H1 (cell line): ENCODE measurements at regions not wholly inside any gene's neighbourhood (a gene's known extent, or its start where the extent isn't known, plus 50 kb on each side); places are given as distances from the start of the nearest gene placed in this dataset.

ENCODE experiments used
- CTCF ChIA-PET: fragments of 300-600 bp; sonication (Branson Sonifier 250); formaldehyde crosslinking; loops from one replicate; lab custom pipeline; 2021; ENCODE audit not compliant: partially characterized antibody; lab: Charles Lee
- POLR2A ChIA-PET: fragments of 300-600 bp; sonication (Branson Sonifier 250); formaldehyde crosslinking; loops from one replicate; lab custom pipeline; 2021; ENCODE audit warnings: inconsistent platforms; ENCODE audit not compliant: partially characterized antibody; lab: Charles Lee
- DNase-seq, 2 experiments: peaks; one replicate each; pipeline versions ENCODE4 v3.0.0 to v3.0.0-alpha.2; 2010 to 2022; ENCODE audit warnings: low spot score in 2 of 2, low read depth in 1 of 2, mixed read lengths in 1 of 2
- FAIRE-seq: peaks from 2 replicates; lab custom pipeline; 2011; peaks lifted over from hg19 to GRCh38; lab: Jason Lieb, UNC
- H2AFZ ChIP-seq: 2 replicates; pipeline ENCODE4 v1.8.1; 2012; ENCODE audit warnings: low read length, inconsistent platforms
- H2AK5ac ChIP-seq: 2 replicates; pipeline ENCODE4 v1.6.1; 2013; ENCODE audit warnings: low read depth, low read length
- H2BK120ac ChIP-seq: replicated peaks from 2 replicates; pipeline ENCODE3; 2013; ENCODE audit warnings: low read depth, low read length, inconsistent platforms
- H2BK12ac ChIP-seq: 2 replicates; pipeline ENCODE4 v1.6.1; 2013; ENCODE audit warnings: low read depth, low read length
- H2BK15ac ChIP-seq: 2 replicates; pipeline ENCODE4 v1.6.1; 2013; ENCODE audit warnings: low read length
- H2BK20ac ChIP-seq: 2 replicates; pipeline ENCODE4 v1.6.1; 2013; ENCODE audit warnings: low read length
- H2BK5ac ChIP-seq: 2 replicates; pipeline ENCODE4 v1.6.1; 2013; ENCODE audit warnings: low read depth, low read length
- H3K14ac ChIP-seq: 2 replicates; pipeline ENCODE4 v1.6.1; 2013; ENCODE audit warnings: inconsistent platforms; ENCODE audit not compliant: insufficient read length
- H3K18ac ChIP-seq: 2 replicates; pipeline ENCODE4 v1.6.1; 2013; ENCODE audit warnings: low read length; ENCODE audit errors: extremely low read depth
- H3K23ac ChIP-seq: 2 replicates; pipeline ENCODE4 v1.6.1; 2013; ENCODE audit warnings: inconsistent platforms; ENCODE audit not compliant: insufficient read length
- H3K23me2 ChIP-seq: 2 replicates; pipeline ENCODE4 v1.6.1; 2013; ENCODE audit warnings: low read depth, low read length
- H3K27ac ChIP-seq: 2 replicates; pipeline ENCODE4 v1.6.1; 2011; ENCODE audit warnings: low read depth, low read length, inconsistent platforms
- H3K27me3 ChIP-seq, 4 experiments: replicated peaks in 1 of 4; 1 replicate in 1 of 4; 2 replicates in 3 of 4; pipeline versions ENCODE4 v1.6.1 to v1.8.1; 2011 to 2013; ENCODE audit warnings: low read length in 3 of 4, mild to moderate bottlenecking in 3 of 4, inconsistent platforms in 2 of 4, mixed read lengths in 2 of 4, moderate library complexity in 1 of 4; ENCODE audit not compliant: control insufficient read depth in 3 of 4, insufficient read depth in 3 of 4; ENCODE audit errors: extremely low read depth in 1 of 4
- H3K36me3 ChIP-seq, 4 experiments: 2 replicates each; pipeline versions ENCODE4 v1.6.1 to v1.8.1; 2011 to 2013; ENCODE audit warnings: mild to moderate bottlenecking in 4 of 4, low read length in 3 of 4, moderate library complexity in 2 of 4, control low read depth in 1 of 4, inconsistent platforms in 1 of 4; ENCODE audit not compliant: insufficient read depth in 4 of 4, control insufficient read depth in 2 of 4
- H3K4ac ChIP-seq: replicated peaks from 2 replicates; pipeline ENCODE3; 2013; ENCODE audit warnings: low read length, low read depth, mixed read lengths, inconsistent platforms; ENCODE audit not compliant: insufficient read length
- H3K4me1 ChIP-seq, 4 experiments: replicated peaks in 1 of 4; 1 replicate in 1 of 4; 2 replicates in 3 of 4; pipeline versions ENCODE4 v1.6.1 to v1.8.1; 2011 to 2013; ENCODE audit warnings: low read length in 3 of 4, inconsistent platforms in 2 of 4, mixed read lengths in 1 of 4; ENCODE audit not compliant: insufficient read depth in 4 of 4, control insufficient read depth in 3 of 4
- H3K4me2 ChIP-seq, 2 experiments: 2 replicates each; pipeline versions ENCODE4 v1.6.1 to v1.8.1; 2011 to 2013; ENCODE audit warnings: low read depth in 2 of 2, low read length in 2 of 2, control low read depth in 1 of 2, inconsistent platforms in 1 of 2, mild to moderate bottlenecking in 1 of 2; ENCODE audit not compliant: insufficient read depth in 1 of 2
- H3K4me3 ChIP-seq, 4 experiments: fragments of 200-600, 300-600 bp in 1 of 4; sonication (generic), shearing (Covaris generic), sonication (Bioruptor Twin) in 1 of 4; 2 replicates each; pipeline versions ENCODE4 v1.5.1 to v1.8.1; 2011 to 2016; ENCODE audit warnings: low read length in 4 of 4, low read depth in 3 of 4, control low read depth in 2 of 4, inconsistent platforms in 2 of 4, mild to moderate bottlenecking in 2 of 4, mixed read lengths in 1 of 4, moderate library complexity in 1 of 4; ENCODE audit not compliant: insufficient read depth in 2 of 4; ENCODE audit errors: extremely low read depth in 1 of 4
- H3K56ac ChIP-seq: replicated peaks from 2 replicates; pipeline ENCODE3; 2013; ENCODE audit warnings: low read depth, mild to moderate bottlenecking, mixed read lengths, low read length, inconsistent platforms; ENCODE audit not compliant: insufficient read length
- H3K79me1 ChIP-seq: 2 replicates; pipeline ENCODE4 v1.6.1; 2013; ENCODE audit warnings: low read depth, low read length, control low read depth
- H3K79me2 ChIP-seq, 2 experiments: 2 replicates each; pipeline versions ENCODE4 v1.6.1 to v1.8.1; 2012 to 2013; ENCODE audit warnings: low read length in 2 of 2, mild to moderate bottlenecking in 2 of 2, inconsistent platforms in 1 of 2; ENCODE audit not compliant: insufficient read depth in 2 of 2, control insufficient read depth in 1 of 2
- H3K9ac ChIP-seq, 4 experiments: replicated peaks in 1 of 4; 1 replicate in 1 of 4; 2 replicates in 3 of 4; pipeline versions ENCODE4 v1.6.1 to v1.8.1; 2011 to 2013; ENCODE audit warnings: low read depth in 3 of 4, low read length in 3 of 4, control low read depth in 2 of 4, mild to moderate bottlenecking in 2 of 4, moderate library complexity in 2 of 4, inconsistent platforms in 1 of 4; ENCODE audit errors: extremely low read depth in 1 of 4
- H3K9me3 ChIP-seq, 2 experiments: 2 replicates each; pipeline versions ENCODE4 v1.6.1 to v1.8.1; 2012 to 2013; ENCODE audit warnings: mild to moderate bottlenecking in 2 of 2, moderate library complexity in 2 of 2, control low read depth in 1 of 2, inconsistent platforms in 1 of 2, low read depth in 1 of 2, low read length in 1 of 2, mixed read lengths in 1 of 2; ENCODE audit not compliant: insufficient read depth in 2 of 2
- H4K20me1 ChIP-seq, 2 experiments: replicated peaks in 1 of 2; 2 replicates each; pipeline versions ENCODE3 to v1.8.1; 2011 to 2013; ENCODE audit warnings: inconsistent platforms in 2 of 2, low read length in 2 of 2, mild to moderate bottlenecking in 1 of 2; ENCODE audit not compliant: insufficient read depth in 2 of 2, control insufficient read depth in 1 of 2
- H4K5ac ChIP-seq: 2 replicates; pipeline ENCODE4 v1.6.1; 2013; ENCODE audit warnings: low read length, low read depth, mixed read lengths, inconsistent platforms; ENCODE audit not compliant: insufficient read length
- H4K8ac ChIP-seq: 2 replicates; pipeline ENCODE4 v1.8.0; 2013; ENCODE audit warnings: mild to moderate bottlenecking, moderate library complexity, low read length, inconsistent platforms; ENCODE audit not compliant: insufficient read depth; ENCODE audit errors: extremely low read depth
- H4K91ac ChIP-seq: replicated peaks from 2 replicates; pipeline ENCODE3; 2013; ENCODE audit warnings: low read length, mixed read lengths, inconsistent platforms; ENCODE audit not compliant: insufficient read length
- ASH2L ChIP-seq: fragments of 200-600, 300-600 bp; sonication (generic); IDR thresholded peaks from one replicate; pipeline ENCODE4 v1.7.1; 2017; ENCODE audit warnings: low read length
- BACH1 ChIP-seq: IDR thresholded peaks from 2 replicates; pipeline ENCODE4 v1.6.1; 2012; ENCODE audit warnings: low read length, improper control_type of control experiment
- BRCA1 ChIP-seq: IDR thresholded peaks from 2 replicates; pipeline ENCODE4 v1.6.1; 2012; ENCODE audit warnings: low read depth, low read length, improper control_type of control experiment
- CEBPB ChIP-seq: IDR thresholded peaks from 2 replicates; pipeline ENCODE4 v1.6.1; 2012; ENCODE audit warnings: low read depth, low read length
- CHD1 ChIP-seq: IDR thresholded peaks from 2 replicates; pipeline ENCODE4 v1.6.1; 2012; ENCODE audit warnings: low read depth, low read length, improper control_type of control experiment
- EP300 ChIP-seq, 2 experiments: IDR thresholded peaks; 1 replicate in 1 of 2; 2 replicates in 1 of 2; pipeline ENCODE4 v1.6.1; 2011 to 2012; ENCODE audit warnings: low read depth in 2 of 2, low read length in 2 of 2, mild to moderate bottlenecking in 2 of 2, borderline replicate concordance in 1 of 2, inconsistent platforms in 1 of 2, moderate library complexity in 1 of 2
- KDM4A ChIP-seq: IDR thresholded peaks from one replicate; pipeline ENCODE4 v1.7.1; 2012; ENCODE audit warnings: low read depth, mild to moderate bottlenecking, moderate library complexity, low read length, inconsistent platforms; ENCODE audit not compliant: severe bottlenecking
- POLR2AphosphoS5 ChIP-seq: IDR thresholded peaks from 2 replicates; pipeline ENCODE4 v1.6.1; 2011; ENCODE audit warnings: low read depth, low read length
- RXRA ChIP-seq: IDR thresholded peaks from 2 replicates; pipeline ENCODE4 v1.6.1; 2011; ENCODE audit warnings: low read depth, mild to moderate bottlenecking, low read length, moderate library complexity; ENCODE audit not compliant: insufficient read depth
- SIX5 ChIP-seq: IDR thresholded peaks from 2 replicates; pipeline ENCODE4 v1.6.1; 2011; ENCODE audit warnings: mild to moderate bottlenecking, low read depth, low read length
- TAF1 ChIP-seq: IDR thresholded peaks from 2 replicates; pipeline ENCODE4 v1.6.1; 2011; ENCODE audit warnings: mild to moderate bottlenecking, low read depth, low read length
- YY1 ChIP-seq: IDR thresholded peaks from 2 replicates; pipeline ENCODE4 v1.6.1; 2011; ENCODE audit warnings: low read depth, mild to moderate bottlenecking, low read length
- whole genome bisulfite sequencing, 2 experiments: shearing (Covaris generic) in 1 of 2; methylation state at CpG; one replicate each; pipeline versions ENCODE4 v1.1.6 to v1.1.7; 2013 to 2015; ENCODE audit warnings: low lambda C conversion rate in 2 of 2, mixed read lengths in 2 of 2, inconsistent platforms in 1 of 2, low coverage in 1 of 2, missing lambda C conversion rate in 1 of 2; ENCODE audit not compliant: insufficient replicate concordance in 2 of 2, insufficient coverage in 1 of 2, insufficient read length in 1 of 2; ENCODE audit errors: extremely low coverage in 1 of 2, missing lambda C conversion rate in 1 of 2; 5-methylcytosine and 5-hydroxymethylcytosine counted together
- TF ChIP-seq, protein P1 (sequence below): IDR thresholded peaks from 2 replicates; pipeline ENCODE4 v1.6.1; 2012; ENCODE audit warnings: low read length, inconsistent platforms
- TF ChIP-seq, protein P2 (sequence below): IDR thresholded peaks from 2 replicates; pipeline ENCODE4 v1.6.1; 2012; ENCODE audit warnings: inconsistent platforms

DNA sequence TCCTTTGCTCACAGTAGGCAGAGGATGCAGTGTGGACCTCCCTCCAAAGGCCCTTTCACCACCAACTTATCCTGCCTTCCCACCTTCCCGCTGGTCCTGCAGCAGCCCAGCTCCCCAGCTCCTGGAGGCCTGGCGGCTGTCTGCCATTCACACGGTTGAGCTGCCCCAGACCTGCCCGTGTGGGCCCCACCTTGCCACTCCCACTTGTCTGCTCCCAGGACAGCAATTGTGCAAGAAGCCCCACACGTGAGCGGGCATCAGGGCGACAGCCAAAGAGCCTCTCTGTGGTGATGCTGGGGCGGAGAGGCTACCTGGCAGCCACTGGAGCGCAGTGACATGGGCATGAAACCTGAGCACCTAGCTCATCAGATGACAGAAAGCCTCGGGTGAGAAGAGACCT lies 248.6 kb upstream of the MAF start:
- H3K9ac ChIP-seq: no peak overlapping the region
- no peaks in the 10 kb centered on the region; a peak in 1 of 7 replicates for H3K27me3 ChIP-seq
- H3K27ac ChIP-seq: no peak overlapping the region
- H2BK120ac ChIP-seq: no peak overlapping the region
- H3K4me3 ChIP-seq: no peak overlapping the region
- ChIA-PET CTCF (no interaction called here), POLR2A (no interaction called here)
- H3K23ac ChIP-seq: no peak overlapping the region
- no peak overlapping the region for H2BK12ac ChIP-seq
- no peaks in the 10 kb centered on the region; the same call in 1 of the 2 replicates for H3K23me2 ChIP-seq
- H3K4me1 ChIP-seq: no peaks in the 10 kb centered on the region; a peak in 1 of 7 replicates
- H3K14ac ChIP-seq: no peak overlapping the region
- no peak overlapping the region for H4K8ac ChIP-seq
- H2BK20ac ChIP-seq: no peak overlapping the region
- no peak overlapping the region for H3K4ac ChIP-seq
- no peak overlapping the region for H4K5ac ChIP-seq
- no peak overlapping the region for H3K4me2 ChIP-seq
- H2BK5ac ChIP-seq: no peak overlapping the region
- H4K91ac ChIP-seq: no peak overlapping the region
- no peak for FAIRE-seq
- no peak overlapping the region for H2BK15ac ChIP-seq
- no peak overlapping the region for H2AFZ ChIP-seq
- no peaks in the 10 kb centered on the region for H3K79me1 ChIP-seq
- H4K20me1 ChIP-seq: no peaks in the 10 kb centered on the region
- H3K18ac ChIP-seq: no peak overlapping the region; the same call in 1 of the 2 replicates
- WGBS, 2 experiments: 90% methylated on average over 10 of the region's 10 CpGs; no CpG with 5 or more reads in 1 of the 2 experiments
- H2AK5ac ChIP-seq: no peak overlapping the region
- DNase-seq: no peak
- H3K9me3 ChIP-seq: no peaks in the 10 kb centered on the region
- no peaks in the 10 kb centered on the region for H3K79me2 ChIP-seq
- no peaks in the 10 kb centered on the region; a peak in 1 of 8 replicates for H3K36me3 ChIP-seq
- H3K56ac ChIP-seq: no peak overlapping the region
- TF ChIP-seq SIX5 (no peak), ASH2L (no peak), BRCA1 (no peak), RXRA (no peak), KDM4A (no peak), EP300 (IDR thresholded peaks at IDR 0.05; ENCODE audit: borderline replicate concordance in 1 of 2, low read depth in 2 of 2, low read length in 2 of 2) (no peak), CEBPB (no peak), BACH1 (no peak), POLR2AphosphoS5 (no peak), CHD1 (no peak), TAF1 (no peak), YY1 (no peak)
- TF ChIP-seq, protein P1, sequence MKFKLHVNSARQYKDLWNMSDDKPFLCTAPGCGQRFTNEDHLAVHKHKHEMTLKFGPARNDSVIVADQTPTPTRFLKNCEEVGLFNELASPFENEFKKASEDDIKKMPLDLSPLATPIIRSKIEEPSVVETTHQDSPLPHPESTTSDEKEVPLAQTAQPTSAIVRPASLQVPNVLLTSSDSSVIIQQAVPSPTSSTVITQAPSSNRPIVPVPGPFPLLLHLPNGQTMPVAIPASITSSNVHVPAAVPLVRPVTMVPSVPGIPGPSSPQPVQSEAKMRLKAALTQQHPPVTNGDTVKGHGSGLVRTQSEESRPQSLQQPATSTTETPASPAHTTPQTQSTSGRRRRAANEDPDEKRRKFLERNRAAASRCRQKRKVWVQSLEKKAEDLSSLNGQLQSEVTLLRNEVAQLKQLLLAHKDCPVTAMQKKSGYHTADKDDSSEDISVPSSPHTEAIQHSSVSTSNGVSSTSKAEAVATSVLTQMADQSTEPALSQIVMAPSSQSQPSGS: no peak
- TF ChIP-seq, protein P2, sequence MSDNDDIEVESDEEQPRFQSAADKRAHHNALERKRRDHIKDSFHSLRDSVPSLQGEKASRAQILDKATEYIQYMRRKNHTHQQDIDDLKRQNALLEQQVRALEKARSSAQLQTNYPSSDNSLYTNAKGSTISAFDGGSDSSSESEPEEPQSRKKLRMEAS: no peak
